ENCODE measurements at regions not wholly inside any gene's neighbourhood (a gene's known extent, or its start where the extent isn't known, plus 50 kb on each side); places are given as distances from the start of the nearest gene placed in this dataset.

GRCh38 chr2:189285962-189286645 lies 106.5 kb upstream of the COL5A2 start:
- no peak for TF ChIP-seq GATA3 (IDR thresholded peaks at IDR 0.05; ENCODE audit: low read depth, low read length)
- TF ChIP-seq GATA2 (IDR thresholded peaks at IDR 0.05; ENCODE audit: low read depth, low read length) = no peak
